Thyroid gland (tissue), 4 donors: ENCODE measurements at regions not wholly inside any gene's neighbourhood (a gene's known extent, or its start where the extent isn't known, plus 50 kb on each side); places are given as distances from the start of the nearest gene placed in this dataset.

Experiments
- POLR2A ChIP-seq, 2 donors: fragments of 450-650 bp; IDR thresholded peaks; one replicate each; pipeline ENCODE4 v1.6.1; 2017; ENCODE audit warnings: antibody characterized with exemption in 2 of 2, mild to moderate bottlenecking in 2 of 2, moderate library complexity in 1 of 2
- TF ChIP-seq, protein P1 (sequence below), 6 experiments: fragments of 200-600 bp in 3 of 6; fragments of 450-650 bp in 3 of 6; sonication (generic) in 3 of 6; IDR thresholded peaks; one replicate each; pipeline ENCODE4 v1.5.1; 2016 to 2019; ENCODE audit warnings: antibody characterized with exemption in 6 of 6, mild to moderate bottlenecking in 2 of 6, inconsistent platforms in 1 of 6, moderate library complexity in 1 of 6

DNA sequence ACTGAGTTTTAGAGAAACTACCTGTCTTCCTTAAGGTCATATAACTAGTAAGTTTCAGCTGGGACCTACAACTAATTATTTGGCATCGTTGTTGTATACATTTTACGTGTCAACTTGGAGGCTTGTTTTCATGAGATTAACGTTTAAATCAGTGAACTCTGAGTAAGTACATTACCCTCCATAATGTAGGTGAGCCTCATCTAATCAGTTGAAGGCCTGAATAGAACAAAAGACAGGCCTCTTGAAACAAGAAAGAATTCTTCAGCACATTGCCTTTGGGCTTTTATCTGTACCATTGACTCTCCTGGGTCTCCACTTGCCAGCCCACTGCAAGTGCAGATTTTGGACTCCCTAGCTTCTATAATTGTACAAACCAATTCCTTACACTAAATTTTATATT lies 364.6 kb downstream of the ADGRL2 start:
- TF ChIP-seq, protein P1, sequence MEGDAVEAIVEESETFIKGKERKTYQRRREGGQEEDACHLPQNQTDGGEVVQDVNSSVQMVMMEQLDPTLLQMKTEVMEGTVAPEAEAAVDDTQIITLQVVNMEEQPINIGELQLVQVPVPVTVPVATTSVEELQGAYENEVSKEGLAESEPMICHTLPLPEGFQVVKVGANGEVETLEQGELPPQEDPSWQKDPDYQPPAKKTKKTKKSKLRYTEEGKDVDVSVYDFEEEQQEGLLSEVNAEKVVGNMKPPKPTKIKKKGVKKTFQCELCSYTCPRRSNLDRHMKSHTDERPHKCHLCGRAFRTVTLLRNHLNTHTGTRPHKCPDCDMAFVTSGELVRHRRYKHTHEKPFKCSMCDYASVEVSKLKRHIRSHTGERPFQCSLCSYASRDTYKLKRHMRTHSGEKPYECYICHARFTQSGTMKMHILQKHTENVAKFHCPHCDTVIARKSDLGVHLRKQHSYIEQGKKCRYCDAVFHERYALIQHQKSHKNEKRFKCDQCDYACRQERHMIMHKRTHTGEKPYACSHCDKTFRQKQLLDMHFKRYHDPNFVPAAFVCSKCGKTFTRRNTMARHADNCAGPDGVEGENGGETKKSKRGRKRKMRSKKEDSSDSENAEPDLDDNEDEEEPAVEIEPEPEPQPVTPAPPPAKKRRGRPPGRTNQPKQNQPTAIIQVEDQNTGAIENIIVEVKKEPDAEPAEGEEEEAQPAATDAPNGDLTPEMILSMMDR (IDR thresholded peaks at IDR 0.05): no peak
- TF ChIP-seq POLR2A (IDR thresholded peaks at IDR 0.05): no peak
